KMS-11 (cell line): ENCODE measurements at regions not wholly inside any gene's neighbourhood (a gene's known extent, or its start where the extent isn't known, plus 50 kb on each side); places are given as distances from the start of the nearest gene placed in this dataset.

Experiments used
- H2AFZ ChIP-seq: fragments of 200-600 bp; sonication (generic); 2 replicates; pipeline ENCODE4 v1.6.1; 2016; ENCODE audit warnings: antibody characterized with exemption, mixed run types, low read depth
- H3K27ac ChIP-seq: fragments of 200-600 bp; sonication (generic); 2 replicates; pipeline ENCODE4 v1.6.1; 2016; ENCODE audit warnings: mild to moderate bottlenecking, mixed run types
- H3K27me3 ChIP-seq: fragments of 200-600 bp; sonication (generic); 2 replicates; pipeline ENCODE4 v1.6.1; 2017; ENCODE audit warnings: mild to moderate bottlenecking, low read depth, mixed run types, moderate library complexity; ENCODE audit not compliant: insufficient read depth
- H3K36me3 ChIP-seq: fragments of 200-600 bp; sonication (generic); 2 replicates; pipeline ENCODE4 v1.6.1; 2017; ENCODE audit warnings: mild to moderate bottlenecking, mixed run types; ENCODE audit not compliant: insufficient read depth
- H3K4me1 ChIP-seq: fragments of 200-600 bp; sonication (generic); 2 replicates; pipeline ENCODE4 v1.6.1; 2016; ENCODE audit warnings: mild to moderate bottlenecking, low read depth, mixed run types; ENCODE audit not compliant: poor library complexity, severe bottlenecking
- H3K4me2 ChIP-seq: fragments of 200-600 bp; sonication (generic); 2 replicates; pipeline ENCODE4 v1.7.0; 2016; ENCODE audit warnings: mild to moderate bottlenecking, mixed run types
- H3K4me3 ChIP-seq: fragments of 200-600 bp; sonication (generic); IDR thresholded peaks from 2 replicates; pipeline ENCODE4 v1.6.1; 2017; ENCODE audit warnings: low read depth, low read length, mixed read lengths; ENCODE audit not compliant: insufficient read depth
- H3K79me2 ChIP-seq: fragments of 200-600 bp; sonication (generic); 2 replicates; pipeline ENCODE4 v1.6.1; 2016; ENCODE audit warnings: low read depth, mixed run types; ENCODE audit not compliant: insufficient read depth
- H3K9ac ChIP-seq: fragments of 200-600 bp; sonication (generic); 2 replicates; pipeline ENCODE4 v1.6.1; 2016; ENCODE audit warnings: mild to moderate bottlenecking, mixed run types
- H4K20me1 ChIP-seq: fragments of 200-600 bp; sonication (generic); 2 replicates; pipeline ENCODE4 v1.6.1; 2016; ENCODE audit warnings: mild to moderate bottlenecking, mixed run types; ENCODE audit not compliant: insufficient read depth
- CTCF ChIP-seq: fragments of 200-600 bp; sonication (generic); conservative IDR thresholded peaks from 2 replicates; pipeline ENCODE4 v1.6.1; 2017; ENCODE audit warnings: low read depth, mild to moderate bottlenecking, antibody characterized with exemption, low read length, moderate library complexity, mixed read lengths

GRCh38 chr4:31692399-31692940 lies 972.3 kb downstream of the PCDH7 start:
- Histone ChIP-seq H3K4me2 (no peak overlapping the region), H3K27ac (no peak overlapping the region), H3K79me2 (no peaks in the 10 kb centered on the region), H3K36me3 (no peaks in the 10 kb centered on the region), H2AFZ (no peak overlapping the region), H3K4me1 (no peaks in the 10 kb centered on the region), H3K4me3 (no peak overlapping the region), H3K27me3 (no peaks in the 10 kb centered on the region), H4K20me1 (no peaks in the 10 kb centered on the region), H3K9ac (no peak overlapping the region)
- TF ChIP-seq CTCF = no peak

- no peaks in the 10 kb centered on the region for H3K79me2 ChIP-seq
- no peaks in the 10 kb centered on the region for H3K4me1 ChIP-seq
- no peaks in the 10 kb centered on the region for H3K27me3 ChIP-seq
- no peak overlapping the region for H3K4me2 ChIP-seq
- no peaks in the 10 kb centered on the region for H4K20me1 ChIP-seq
- TF ChIP-seq CTCF = no peak
- H3K9ac ChIP-seq = no peak overlapping the region
- H2AFZ ChIP-seq = no peak overlapping the region
- no peak overlapping the region for H3K27ac ChIP-seq
- H3K36me3 ChIP-seq = no peaks in the 10 kb centered on the region
- H3K4me3 ChIP-seq = no peak overlapping the region
Observed at GRCh38 chr4:31701256-31701655, 981.1 kb downstream of the PCDH7 start.

- no peak overlapping the region for H3K9ac ChIP-seq
- no peak overlapping the region for H3K27ac ChIP-seq
- no peak overlapping the region for H3K4me2 ChIP-seq
- no peaks in the 10 kb centered on the region for H3K27me3 ChIP-seq
- no peaks in the 10 kb centered on the region for H3K36me3 ChIP-seq
- no peak overlapping the region for H2AFZ ChIP-seq
- H3K4me3 ChIP-seq = no peak overlapping the region
- H4K20me1 ChIP-seq = no peaks in the 10 kb centered on the region
- no peaks in the 10 kb centered on the region for H3K4me1 ChIP-seq
- no peaks in the 10 kb centered on the region for H3K79me2 ChIP-seq
- no peak for TF ChIP-seq CTCF
Observed at GRCh38 chr4:31702326-31702725, 982.2 kb downstream of the PCDH7 start.

GRCh38 chr4:31714238-31714637 lies 994.1 kb downstream of the PCDH7 start:
- H3K36me3 ChIP-seq = no peaks in the 10 kb centered on the region
- H3K4me2 ChIP-seq = no peak overlapping the region
- H3K27me3 ChIP-seq = no peaks in the 10 kb centered on the region
- no peak overlapping the region for H3K4me3 ChIP-seq
- no peaks in the 10 kb centered on the region for H4K20me1 ChIP-seq
- TF ChIP-seq CTCF = no peak
- H3K79me2 ChIP-seq = no peaks in the 10 kb centered on the region
- H3K4me1 ChIP-seq = no peaks in the 10 kb centered on the region
- no peak overlapping the region for H2AFZ ChIP-seq
- H3K9ac ChIP-seq = no peak overlapping the region
- H3K27ac ChIP-seq = no peak overlapping the region
